ENCODE measurements at regions not wholly inside any gene's neighbourhood (a gene's known extent, or its start where the extent isn't known, plus 50 kb on each side); places are given as distances from the start of the nearest gene placed in this dataset.

- no peak overlapping the region for H3K4me3 ChIP-seq (ENCODE audit: low read depth, low read length)
- no peak for TF ChIP-seq CTCF (IDR thresholded peaks at IDR 0.05; ENCODE audit: insufficient read depth, low read length, missing control alignments)
- ChIA-PET CTCF (no interaction called here), POLR2A (no interaction called here)
- DNase-seq (ENCODE audit: low read depth, low spot score): no peak
These were observed 417.2 kb upstream of the ADAMTS16 start for GRCh38 chr5:4722886-4723285.

GRCh38 chr5:4725594-4725993, 414.5 kb upstream of the ADAMTS16 start:
- no peak for TF ChIP-seq CTCF (IDR thresholded peaks at IDR 0.05; ENCODE audit: insufficient read depth, low read length, missing control alignments)
- ChIA-PET POLR2A (no interaction called here), CTCF (no interaction called here)
- no peak for DNase-seq (ENCODE audit: low read depth, low spot score)
- H3K4me3 ChIP-seq (ENCODE audit: low read depth, low read length): no peak overlapping the region

- DNase-seq (ENCODE audit: low read depth, low spot score): no peak
- no peak for TF ChIP-seq CTCF (IDR thresholded peaks at IDR 0.05; ENCODE audit: insufficient read depth, low read length, missing control alignments)
- ChIA-PET CTCF (no interaction called here), POLR2A (no interaction called here)
- no peak overlapping the region for H3K4me3 ChIP-seq (ENCODE audit: low read depth, low read length)
These were observed 409.9 kb upstream of the ADAMTS16 start for GRCh38 chr5:4730279-4730678.

GRCh38 chr5:4734348-4734747, 405.8 kb upstream of the ADAMTS16 start:
- CTCF ChIA-PET: no interaction called here
- no peak for TF ChIP-seq CTCF (IDR thresholded peaks at IDR 0.05; ENCODE audit: insufficient read depth, low read length, missing control alignments)
- no peak for DNase-seq (ENCODE audit: low read depth, low spot score)
- POLR2A ChIA-PET: no interaction called here
- no peak overlapping the region for H3K4me3 ChIP-seq (ENCODE audit: low read depth, low read length)

GRCh38 chr5:4735261-4735660, 404.9 kb upstream of the ADAMTS16 start:
- ChIA-PET POLR2A (no interaction called here), CTCF (no interaction called here)
- no peak for DNase-seq (ENCODE audit: low read depth, low spot score)
- H3K4me3 ChIP-seq (ENCODE audit: low read depth, low read length): no peak overlapping the region
- TF ChIP-seq CTCF (IDR thresholded peaks at IDR 0.05; ENCODE audit: insufficient read depth, low read length, missing control alignments): no peak

GRCh38 chr5:4737868-4738267, 402.3 kb upstream of the ADAMTS16 start:
- TF ChIP-seq CTCF (IDR thresholded peaks at IDR 0.05; ENCODE audit: insufficient read depth, low read length, missing control alignments): no peak
- ChIA-PET CTCF (no interaction called here), POLR2A (no interaction called here)
- DNase-seq (ENCODE audit: low read depth, low spot score): no peak
- H3K4me3 ChIP-seq (ENCODE audit: low read depth, low read length): no peak overlapping the region
